Chondrocyte (in vitro differentiated cells): ENCODE measurements at regions not wholly inside any gene's neighbourhood (a gene's known extent, or its start where the extent isn't known, plus 50 kb on each side); places are given as distances from the start of the nearest gene placed in this dataset.

Experiments
- DNase-seq: peaks from one replicate; pipeline ENCODE4 v3.0.0; 2021; ENCODE audit warnings: mixed read lengths, low spot score
- H3K27ac Mint-ChIP-seq: one replicate; pipeline ENCODE4 v1.8.0; 2021; ENCODE audit warnings: mild to moderate bottlenecking, moderate library complexity, mixed read lengths; ENCODE audit not compliant: unreplicated experiment
- H3K27me3 Mint-ChIP-seq: 2 replicates; pipeline ENCODE4 v1.8.0; 2021; ENCODE audit warnings: low read depth, mixed read lengths
- H3K36me3 Mint-ChIP-seq: 2 replicates; pipeline ENCODE4 v1.8.0; 2021; ENCODE audit warnings: low read depth, mixed read lengths
- H3K4me1 Mint-ChIP-seq: 2 replicates; pipeline ENCODE4 v1.8.0; 2021; ENCODE audit warnings: low read depth, mild to moderate bottlenecking, mixed read lengths
- H3K4me3 Mint-ChIP-seq: one replicate; pipeline ENCODE4 v1.8.0; 2021; ENCODE audit warnings: mild to moderate bottlenecking, moderate library complexity, mixed read lengths; ENCODE audit not compliant: unreplicated experiment
- H3K9me3 Mint-ChIP-seq: 2 replicates; pipeline ENCODE4 v1.8.0; 2021; ENCODE audit warnings: low read depth, mixed read lengths
- TF ChIP-seq, protein P1 (sequence below): fragments of 200-600 bp; sonication (generic); IDR thresholded peaks from 2 replicates; pipeline ENCODE4 v1.5.0; 2021; ENCODE audit warnings: antibody characterized with exemption, mild to moderate bottlenecking, moderate library complexity

DNA sequence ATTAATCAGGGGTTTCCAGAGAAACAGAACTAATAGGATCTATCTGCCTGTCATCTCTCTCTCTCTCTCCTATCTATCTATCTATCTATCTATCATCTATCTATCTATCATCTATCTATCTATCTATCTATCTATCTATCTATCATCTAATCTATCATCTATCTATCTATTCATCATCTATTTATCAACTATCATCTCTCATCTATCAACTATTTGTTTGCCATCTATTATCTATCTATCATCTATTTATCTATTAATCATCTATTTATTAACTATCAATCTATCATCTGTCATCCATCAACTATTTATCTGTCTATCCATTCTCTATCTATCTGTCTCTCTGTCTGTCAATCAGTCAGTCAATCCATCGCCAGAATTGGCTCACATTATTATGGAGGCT lies 70.0 kb upstream of the MRPS6 start:
- TF ChIP-seq, protein P1, sequence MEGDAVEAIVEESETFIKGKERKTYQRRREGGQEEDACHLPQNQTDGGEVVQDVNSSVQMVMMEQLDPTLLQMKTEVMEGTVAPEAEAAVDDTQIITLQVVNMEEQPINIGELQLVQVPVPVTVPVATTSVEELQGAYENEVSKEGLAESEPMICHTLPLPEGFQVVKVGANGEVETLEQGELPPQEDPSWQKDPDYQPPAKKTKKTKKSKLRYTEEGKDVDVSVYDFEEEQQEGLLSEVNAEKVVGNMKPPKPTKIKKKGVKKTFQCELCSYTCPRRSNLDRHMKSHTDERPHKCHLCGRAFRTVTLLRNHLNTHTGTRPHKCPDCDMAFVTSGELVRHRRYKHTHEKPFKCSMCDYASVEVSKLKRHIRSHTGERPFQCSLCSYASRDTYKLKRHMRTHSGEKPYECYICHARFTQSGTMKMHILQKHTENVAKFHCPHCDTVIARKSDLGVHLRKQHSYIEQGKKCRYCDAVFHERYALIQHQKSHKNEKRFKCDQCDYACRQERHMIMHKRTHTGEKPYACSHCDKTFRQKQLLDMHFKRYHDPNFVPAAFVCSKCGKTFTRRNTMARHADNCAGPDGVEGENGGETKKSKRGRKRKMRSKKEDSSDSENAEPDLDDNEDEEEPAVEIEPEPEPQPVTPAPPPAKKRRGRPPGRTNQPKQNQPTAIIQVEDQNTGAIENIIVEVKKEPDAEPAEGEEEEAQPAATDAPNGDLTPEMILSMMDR, result no peak
- no peaks in the 10 kb centered on the region for H3K27me3 Mint-ChIP-seq
- peaks cover 20% of the 10 kb centered on the region for H3K4me1 Mint-ChIP-seq
- peaks cover 10% of the 10 kb centered on the region for H3K9me3 Mint-ChIP-seq
- no peaks in the 10 kb centered on the region for H3K36me3 Mint-ChIP-seq
- no peak overlapping the region for H3K4me3 Mint-ChIP-seq
- H3K27ac Mint-ChIP-seq, result no peak overlapping the region
- no peak for DNase-seq

- Mint-ChIP-seq H3K4me3 (no peak overlapping the region), H3K4me1 (peaks cover 17% of the 10 kb centered on the region), H3K27me3 (no peaks in the 10 kb centered on the region), H3K36me3 (peaks cover 3% of the 10 kb centered on the region), H3K9me3 (peaks cover 11% of the 10 kb centered on the region), H3K27ac (no peak overlapping the region)
- TF ChIP-seq, protein P1, result no peak
- DNase-seq, result no peak
Measured at GRCh38 chr21:34000375-34000774, 73.0 kb upstream of the MRPS6 start.

DNA sequence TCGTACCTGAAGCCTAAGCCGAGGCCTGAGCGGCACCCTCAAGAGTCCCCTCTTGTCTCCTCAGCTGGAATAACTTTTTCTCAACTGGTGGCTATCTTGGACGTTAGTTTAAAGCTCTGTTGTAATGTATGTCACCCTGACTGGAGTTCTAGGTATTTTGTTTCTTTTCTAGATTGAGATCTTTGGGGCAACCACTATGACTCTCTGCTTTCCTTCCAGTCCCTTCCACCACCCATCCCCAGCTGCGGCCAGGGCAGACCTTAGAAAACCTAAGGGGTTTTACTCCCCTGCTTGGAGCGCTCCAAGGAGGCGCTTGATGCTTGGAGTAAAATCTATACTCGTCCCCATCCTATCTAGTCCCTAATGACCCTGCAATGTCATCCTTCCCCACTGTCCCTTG lies 74.6 kb upstream of the MRPS6 start:
- no peaks in the 10 kb centered on the region for H3K27me3 Mint-ChIP-seq
- no peak overlapping the region for H3K4me3 Mint-ChIP-seq
- peaks cover 4% of the 10 kb centered on the region for H3K4me1 Mint-ChIP-seq
- DNase-seq, result no peak
- peaks cover 8% of the 10 kb centered on the region for H3K9me3 Mint-ChIP-seq
- H3K36me3 Mint-ChIP-seq, result peaks cover 3% of the 10 kb centered on the region
- TF ChIP-seq, protein P1, result no peak
- H3K27ac Mint-ChIP-seq, result no peak overlapping the region

DNA sequence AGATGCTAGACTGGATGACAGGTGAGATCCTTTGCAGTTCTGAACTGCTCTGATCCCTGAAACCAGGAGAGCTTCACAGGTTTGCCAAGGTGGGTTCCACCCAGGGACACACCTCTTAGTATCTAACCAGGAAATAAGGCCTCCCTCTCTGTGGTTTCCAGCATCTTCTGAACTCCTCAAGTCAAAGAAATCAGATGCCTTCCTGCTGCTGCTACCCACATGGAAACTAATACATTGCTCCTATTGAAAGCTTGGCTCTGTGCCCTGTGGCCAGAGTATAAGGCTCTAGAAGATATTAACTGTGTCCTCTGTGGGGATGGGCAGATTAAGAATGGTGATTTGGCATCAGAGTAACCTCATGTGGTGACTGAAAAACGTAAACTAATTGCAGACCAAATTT lies 75.0 kb upstream of the MRPS6 start:
- TF ChIP-seq, protein P1, result no peak
- H3K27ac Mint-ChIP-seq, result no peak overlapping the region
- no peaks in the 10 kb centered on the region for H3K27me3 Mint-ChIP-seq
- no peak for DNase-seq
- peaks cover 6% of the 10 kb centered on the region for H3K4me1 Mint-ChIP-seq
- H3K9me3 Mint-ChIP-seq, result peaks cover 5% of the 10 kb centered on the region
- peaks cover 3% of the 10 kb centered on the region for H3K36me3 Mint-ChIP-seq
- H3K4me3 Mint-ChIP-seq, result no peak overlapping the region

DNA sequence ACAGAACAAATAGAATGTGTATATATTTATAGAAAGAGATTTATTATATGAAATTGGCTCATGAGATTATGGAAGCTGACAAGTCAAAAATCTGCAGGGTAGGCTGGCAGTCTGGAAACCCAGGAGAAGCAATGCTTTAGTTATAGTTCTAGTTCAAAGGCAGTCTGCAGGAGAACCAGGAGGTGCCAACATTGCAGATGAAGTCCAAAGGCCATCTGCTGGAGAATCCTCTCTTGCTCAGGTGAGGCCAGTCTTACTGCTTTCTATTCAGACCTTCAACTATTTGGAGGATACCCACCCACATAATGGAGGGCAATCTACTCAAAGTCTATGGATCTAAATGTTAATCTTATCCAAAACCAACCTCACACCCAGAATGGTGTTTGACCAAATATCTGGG lies 75.9 kb upstream of the MRPS6 start:
- no peaks in the 10 kb centered on the region for H3K27me3 Mint-ChIP-seq
- TF ChIP-seq, protein P1, result no peak
- H3K36me3 Mint-ChIP-seq, result peaks cover 3% of the 10 kb centered on the region
- H3K27ac Mint-ChIP-seq, result no peak overlapping the region
- H3K4me1 Mint-ChIP-seq, result peaks cover 6% of the 10 kb centered on the region
- no peak overlapping the region for H3K4me3 Mint-ChIP-seq
- no peak for DNase-seq
- peaks cover 5% of the 10 kb centered on the region for H3K9me3 Mint-ChIP-seq
